Rectal smooth muscle tissue (tissue), 1 donor: ENCODE measurements at regions not wholly inside any gene's neighbourhood (a gene's known extent, or its start where the extent isn't known, plus 50 kb on each side); places are given as distances from the start of the nearest gene placed in this dataset.
"Not testable (repeated sequence)": the region's sequence is repeated elsewhere in the genome, so short reads cannot be mapped to it uniquely, and the experiment has no call there.

Source experiments
- H3K27ac ChIP-seq: one replicate; pipeline ENCODE4 v1.7.0; 2013; ENCODE audit warnings: low read depth, low read length, inconsistent platforms
- H3K27me3 ChIP-seq: one replicate; pipeline ENCODE4 v1.7.0; 2013; ENCODE audit warnings: low read length; ENCODE audit not compliant: control insufficient read depth, insufficient read depth
- H3K36me3 ChIP-seq: one replicate; pipeline ENCODE4 v1.7.0; 2013; ENCODE audit warnings: low read length; ENCODE audit not compliant: control insufficient read depth, insufficient read depth
- H3K4me1 ChIP-seq: one replicate; pipeline ENCODE4 v1.7.0; 2013; ENCODE audit warnings: low read length; ENCODE audit not compliant: control insufficient read depth, insufficient read depth
- H3K4me3 ChIP-seq: one replicate; pipeline ENCODE4 v1.7.0; 2013; ENCODE audit warnings: low read length
- H3K9ac ChIP-seq: one replicate; pipeline ENCODE4 v1.7.0; 2013; ENCODE audit warnings: low read length

DNA sequence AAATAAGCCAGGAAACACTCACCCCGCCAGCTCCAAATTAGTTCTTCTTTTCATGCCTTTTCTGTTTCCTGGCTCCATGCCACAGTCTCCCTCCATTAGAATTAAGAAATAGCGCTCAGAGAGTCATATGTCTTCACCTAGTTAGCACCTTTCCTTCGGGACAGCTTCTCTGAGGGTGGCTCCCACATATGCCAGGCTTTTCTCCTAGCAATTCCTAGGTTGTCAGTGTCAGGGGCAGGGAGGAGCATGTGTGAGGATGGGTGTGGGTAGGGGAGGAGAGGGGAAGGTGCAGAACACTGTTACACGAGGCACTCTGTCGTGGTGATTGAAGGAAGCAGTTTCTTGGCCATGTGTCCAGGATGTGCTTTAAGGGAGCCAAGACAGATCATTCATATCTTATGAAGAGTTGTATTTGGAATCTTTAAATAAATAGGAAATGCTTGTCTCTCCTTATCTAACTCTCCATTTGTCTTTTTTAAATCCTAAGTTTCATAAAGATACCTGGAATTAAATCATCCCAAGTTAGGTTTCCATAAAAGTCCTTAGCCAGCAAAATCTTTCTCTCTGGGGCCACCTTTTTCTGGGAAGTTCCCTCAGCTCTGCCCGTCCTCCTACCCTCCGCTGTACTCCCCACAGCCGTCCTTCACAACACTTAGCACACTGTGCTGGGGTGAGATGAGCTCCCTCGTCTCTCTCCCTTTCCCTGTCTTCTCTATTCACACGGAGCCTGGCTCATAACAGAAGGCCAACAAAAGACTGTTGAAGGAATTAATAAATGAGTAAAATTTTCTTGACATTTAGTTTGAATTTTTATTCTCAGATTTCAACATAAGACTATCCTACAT lies 361.0 kb downstream of the CD83 start:
- Histone ChIP-seq H3K36me3 (no peaks in the 10 kb centered on the region), H3K27ac (peak overlapping the region; percentile 27), H3K4me3 (no peak overlapping the region), H3K4me1 (peaks cover 23% of the 10 kb centered on the region), H3K9ac (no peak overlapping the region), H3K27me3 (no peaks in the 10 kb centered on the region)

DNA sequence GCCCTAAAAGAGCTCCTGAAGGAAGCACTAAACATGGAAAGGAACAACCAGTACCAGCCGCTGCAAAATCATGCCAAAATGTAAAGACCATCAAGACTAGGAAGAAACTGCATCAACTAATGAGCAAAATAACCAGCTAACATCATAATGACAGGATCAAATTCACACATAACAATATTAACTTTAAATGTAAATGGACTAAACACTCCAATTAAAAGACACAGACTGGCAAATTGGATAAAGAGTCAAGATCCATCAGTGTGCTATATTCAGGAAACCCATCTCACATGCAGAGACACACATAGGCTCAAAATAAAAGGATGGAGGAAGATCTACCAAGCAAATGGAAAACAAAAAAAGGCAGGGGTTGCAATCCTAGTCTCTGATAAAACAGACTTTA lies 364.4 kb downstream of the CD83 start:
- H3K27me3 ChIP-seq, H3K4me3 ChIP-seq: not testable (repeated sequence)

DNA sequence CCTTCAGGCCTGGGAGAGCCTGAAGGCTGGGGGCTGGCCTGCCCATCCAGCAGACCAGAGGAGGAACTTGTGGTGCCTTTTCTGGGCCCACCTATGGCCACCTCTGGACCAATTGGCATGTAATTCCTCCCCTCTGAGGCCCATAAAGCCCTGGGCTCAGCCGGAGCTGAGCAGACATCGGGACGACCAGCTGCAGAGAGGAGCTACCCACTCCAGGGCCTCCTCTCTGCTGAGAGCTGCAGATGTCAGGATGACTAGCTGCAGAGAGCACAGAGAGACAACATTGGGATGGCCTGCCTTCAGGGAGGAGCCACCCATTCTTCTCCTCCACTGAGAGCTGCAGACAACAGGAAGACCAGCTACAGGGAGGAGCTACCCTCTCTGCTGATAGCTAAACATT lies 370.1 kb downstream of the CD83 start:
- Histone ChIP-seq H3K27me3 (no peaks in the 10 kb centered on the region), H3K36me3 (no peaks in the 10 kb centered on the region), H3K4me1 (no peaks in the 10 kb centered on the region), H3K27ac (no peak overlapping the region), H3K9ac (no peak overlapping the region), H3K4me3 (no peak overlapping the region)

More for the DNA sequence above, 364.4 kb downstream of the CD83 start:
- not testable (repeated sequence) for H3K27ac ChIP-seq, H3K36me3 ChIP-seq, H3K9ac ChIP-seq
- H3K4me1 ChIP-seq, result peaks cover 13% of the 10 kb centered on the region

DNA sequence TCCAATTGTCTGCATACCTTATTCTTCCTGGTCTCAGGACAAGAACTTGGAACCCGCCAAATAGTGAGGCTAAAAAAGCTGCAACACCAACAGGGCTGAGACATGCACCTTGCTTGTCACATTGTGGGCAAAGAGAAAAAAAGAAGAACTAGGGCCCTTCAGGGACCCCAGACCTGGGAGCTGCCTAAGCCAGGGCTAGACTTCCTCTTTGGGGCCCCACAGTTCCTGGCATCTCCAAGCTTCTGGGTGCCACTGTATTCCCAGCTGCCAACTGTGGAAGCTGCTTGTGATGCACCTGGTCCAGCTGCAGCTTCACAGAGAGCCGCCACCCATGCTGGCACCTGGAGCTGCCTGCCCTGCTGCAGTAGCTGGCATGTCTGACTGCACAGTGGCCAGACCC lies 370.6 kb downstream of the CD83 start:
- no peaks in the 10 kb centered on the region for H3K4me1 ChIP-seq
- no peak overlapping the region for H3K9ac ChIP-seq
- H3K27me3 ChIP-seq, result no peaks in the 10 kb centered on the region
- H3K4me3 ChIP-seq, result no peak overlapping the region
- H3K27ac ChIP-seq, result no peak overlapping the region
- no peaks in the 10 kb centered on the region for H3K36me3 ChIP-seq

DNA sequence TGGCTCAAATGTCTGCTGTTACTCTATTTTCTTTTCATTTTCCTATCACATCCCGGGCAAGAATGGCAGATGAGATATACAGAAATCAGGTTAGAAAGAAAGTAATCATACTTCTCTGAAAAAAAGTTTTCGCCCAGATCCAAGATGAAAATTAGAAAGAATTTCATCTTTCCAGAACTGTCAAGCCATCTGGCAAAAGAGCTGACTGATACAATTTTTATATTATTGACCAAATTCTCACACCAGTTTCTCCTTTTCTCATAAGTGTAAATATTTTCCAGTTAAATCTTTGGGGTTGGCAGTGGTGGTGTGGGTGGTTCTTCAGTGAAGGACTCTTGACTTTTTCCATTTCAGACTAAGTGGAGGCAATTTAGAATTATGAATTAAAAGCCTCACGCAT lies 371.9 kb downstream of the CD83 start:
- H3K9ac ChIP-seq, result no peak overlapping the region
- H3K27me3 ChIP-seq, result no peaks in the 10 kb centered on the region
- no peaks in the 10 kb centered on the region for H3K36me3 ChIP-seq
- H3K27ac ChIP-seq, result no peak overlapping the region
- no peak overlapping the region for H3K4me3 ChIP-seq
- no peaks in the 10 kb centered on the region for H3K4me1 ChIP-seq

DNA sequence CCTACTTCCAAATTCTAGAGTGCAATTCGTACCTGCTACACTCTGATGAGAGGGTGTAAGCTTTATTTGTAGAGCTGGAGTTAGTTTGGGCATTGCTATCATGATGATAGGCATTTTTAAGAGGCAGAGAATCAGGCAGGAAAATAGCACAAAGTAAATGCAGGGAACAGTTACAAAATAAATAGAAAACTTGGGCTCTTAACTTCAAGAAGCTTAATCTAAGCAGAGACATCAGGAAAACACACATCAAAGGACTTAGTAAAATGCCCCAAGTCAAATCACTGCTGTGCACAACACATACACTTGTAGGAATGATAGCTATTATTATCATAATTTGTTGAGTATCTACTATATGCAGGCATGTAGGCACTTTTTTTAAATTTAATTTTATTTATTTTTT lies 381.2 kb downstream of the CD83 start:
- no peak overlapping the region for H3K9ac ChIP-seq

DNA sequence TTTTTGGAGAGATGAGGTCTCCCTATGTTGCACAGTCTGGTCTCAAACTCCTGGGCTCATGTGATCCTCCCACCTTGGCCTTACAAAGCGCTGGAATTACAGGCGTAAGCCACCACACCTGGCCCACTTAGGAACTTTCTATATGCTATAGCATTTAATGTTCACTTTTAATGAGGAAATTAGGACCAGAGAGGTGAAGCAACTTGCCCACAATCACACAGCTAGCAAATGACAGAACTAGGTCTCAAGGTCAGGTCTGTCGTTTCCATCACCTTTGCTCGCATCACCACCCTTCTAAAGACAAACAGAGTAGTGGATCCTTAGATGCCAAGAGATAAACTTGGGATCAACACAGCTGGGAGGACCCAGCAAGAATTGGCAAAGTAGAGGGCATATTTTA lies 381.7 kb downstream of the CD83 start:
- peaks cover 2% of the 10 kb centered on the region for H3K4me1 ChIP-seq
- no peak overlapping the region for H3K9ac ChIP-seq
- H3K36me3 ChIP-seq, result no peaks in the 10 kb centered on the region
- H3K4me3 ChIP-seq, result no peak overlapping the region
- H3K27me3 ChIP-seq, result no peaks in the 10 kb centered on the region
- H3K27ac ChIP-seq, result no peak overlapping the region

More for the DNA sequence above, 381.2 kb downstream of the CD83 start:
- Histone ChIP-seq H3K4me3 (no peak overlapping the region), H3K27me3 (no peaks in the 10 kb centered on the region), H3K36me3 (no peaks in the 10 kb centered on the region), H3K4me1 (peaks cover 2% of the 10 kb centered on the region), H3K27ac (no peak overlapping the region)

DNA sequence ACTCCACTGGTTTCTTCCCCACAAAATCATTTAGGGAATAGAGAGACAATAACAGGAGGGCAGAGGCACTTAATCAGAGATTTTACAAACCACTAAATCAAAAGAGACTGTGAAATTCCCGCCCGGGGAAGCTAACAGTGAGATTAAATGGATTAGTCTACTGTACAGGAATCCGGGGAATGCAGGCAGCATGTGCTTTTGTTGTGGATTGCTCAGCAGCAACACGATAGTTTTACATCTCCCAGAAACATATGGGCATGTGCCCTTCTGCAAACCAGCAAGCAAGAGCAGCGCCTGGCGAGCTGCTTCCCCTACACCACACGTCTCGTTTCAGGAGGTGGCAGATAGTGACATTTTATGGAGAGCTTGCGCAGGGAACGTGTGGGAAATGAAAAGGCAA lies 382.3 kb downstream of the CD83 start:
- Histone ChIP-seq H3K9ac (no peak overlapping the region), H3K27ac (no peak overlapping the region), H3K36me3 (no peaks in the 10 kb centered on the region), H3K4me3 (no peak overlapping the region), H3K4me1 (peaks cover 2% of the 10 kb centered on the region), H3K27me3 (no peaks in the 10 kb centered on the region)

DNA sequence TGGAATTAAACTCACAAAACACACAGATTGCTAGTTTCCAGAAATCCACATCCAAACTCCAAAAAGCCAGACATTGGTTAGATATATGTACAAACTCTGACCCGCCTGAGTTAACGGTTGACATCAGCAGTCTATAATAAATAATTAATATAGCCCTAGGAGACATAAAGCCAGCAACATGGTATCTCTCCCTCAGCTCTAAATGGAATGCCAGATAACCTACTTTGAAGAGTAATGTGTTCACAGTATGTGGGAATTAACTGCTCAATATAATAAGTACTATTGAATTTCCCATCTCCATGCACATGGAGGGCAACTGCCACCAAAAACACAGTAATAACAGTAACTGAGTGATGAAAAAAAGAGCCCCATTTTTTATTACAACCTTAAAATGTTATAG lies 383.2 kb downstream of the CD83 start:
- Histone ChIP-seq H3K4me1 (peaks cover 2% of the 10 kb centered on the region), H3K4me3 (no peak overlapping the region), H3K27ac (no peak overlapping the region), H3K9ac (no peak overlapping the region), H3K36me3 (no peaks in the 10 kb centered on the region), H3K27me3 (no peaks in the 10 kb centered on the region)

DNA sequence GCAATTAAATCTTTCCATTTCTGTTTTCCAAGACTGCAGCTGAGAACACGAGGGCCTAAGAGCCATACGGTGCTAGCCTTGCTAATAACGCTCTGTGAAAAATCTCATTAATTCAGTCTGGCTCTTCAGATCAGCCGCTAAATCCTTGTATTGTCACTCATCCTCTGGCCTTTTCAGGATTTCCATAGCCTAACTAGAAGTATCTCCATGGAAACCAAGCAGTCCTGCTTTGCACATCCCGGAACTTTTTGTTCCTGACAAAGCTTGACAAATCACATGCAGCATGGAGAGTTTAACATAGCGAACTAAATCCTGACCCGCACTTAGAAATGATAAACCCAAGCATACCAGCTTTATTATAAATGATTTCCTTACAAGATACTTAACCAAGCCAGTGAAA lies 383.7 kb downstream of the CD83 start:
- Histone ChIP-seq H3K4me3 (no peak overlapping the region), H3K27ac (no peak overlapping the region), H3K27me3 (no peaks in the 10 kb centered on the region), H3K9ac (no peak overlapping the region), H3K36me3 (no peaks in the 10 kb centered on the region), H3K4me1 (peaks cover 2% of the 10 kb centered on the region)

DNA sequence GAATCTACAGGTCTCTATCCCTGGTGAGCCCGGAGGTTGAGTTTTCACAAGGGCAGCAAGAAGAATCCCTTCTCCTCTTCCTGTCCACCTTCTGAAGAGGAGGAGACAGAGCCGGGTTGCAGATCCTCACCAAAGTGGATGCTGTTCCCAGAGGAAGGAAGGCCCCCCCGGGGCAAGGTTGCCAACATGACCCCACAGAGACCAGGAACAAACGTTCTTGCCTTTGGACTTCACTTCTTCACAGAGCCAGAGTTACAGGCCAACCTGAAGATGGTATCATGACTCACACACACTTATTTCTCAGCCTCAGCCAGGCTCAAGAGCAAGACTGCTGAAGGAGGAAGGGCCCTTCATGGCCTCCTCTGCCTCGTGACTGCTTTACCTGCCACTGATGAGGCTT lies 384.3 kb downstream of the CD83 start:
- H3K27me3 ChIP-seq, result no peaks in the 10 kb centered on the region
- H3K4me3 ChIP-seq, result no peak overlapping the region
- no peaks in the 10 kb centered on the region for H3K36me3 ChIP-seq
- peaks cover 2% of the 10 kb centered on the region for H3K4me1 ChIP-seq
- no peak overlapping the region for H3K27ac ChIP-seq
- H3K9ac ChIP-seq, result no peak overlapping the region

DNA sequence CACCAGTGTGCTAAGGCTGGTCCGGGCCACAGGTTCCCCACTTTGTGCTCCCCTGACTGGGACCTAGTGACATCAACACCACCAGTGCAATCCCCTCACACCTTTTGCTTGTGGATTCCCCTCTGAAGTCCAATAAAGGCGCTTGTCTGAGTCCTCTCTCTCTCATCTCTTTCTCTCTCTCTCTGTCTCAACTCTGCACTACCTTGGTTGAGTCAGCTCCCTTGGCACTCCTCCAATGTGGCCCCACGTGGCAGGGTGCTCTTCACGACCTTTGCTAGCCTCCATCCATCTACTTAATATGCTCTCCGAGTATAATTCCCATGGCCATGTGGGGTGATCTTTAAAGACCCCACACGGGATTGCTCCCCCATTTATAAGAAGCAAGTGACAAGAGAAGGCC lies 385.0 kb downstream of the CD83 start:
- Histone ChIP-seq H3K27ac (no peak overlapping the region), H3K4me1 (peaks cover 2% of the 10 kb centered on the region), H3K9ac (no peak overlapping the region), H3K36me3 (no peaks in the 10 kb centered on the region), H3K4me3 (no peak overlapping the region), H3K27me3 (no peaks in the 10 kb centered on the region)

DNA sequence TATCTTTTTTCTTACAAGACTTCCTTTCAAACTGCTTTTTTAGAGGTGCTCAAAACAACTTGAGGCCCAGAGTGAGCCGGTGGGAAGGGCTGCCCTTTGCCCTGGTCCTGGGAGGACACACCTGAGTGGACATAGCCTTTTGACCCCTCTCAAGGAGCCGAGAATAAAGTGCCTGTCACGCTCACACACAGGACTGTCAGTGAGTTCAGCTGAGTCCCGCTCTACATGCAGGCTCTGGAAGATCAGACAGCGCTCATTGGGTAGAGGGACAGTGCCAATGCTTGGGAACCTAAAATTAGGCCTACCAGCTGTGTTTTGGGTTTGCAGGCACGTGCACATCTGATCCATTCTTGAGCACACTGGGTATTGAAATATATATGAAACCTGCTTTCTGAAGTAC lies 387.8 kb downstream of the CD83 start:
- Histone ChIP-seq H3K27me3 (no peaks in the 10 kb centered on the region), H3K4me1 (no peaks in the 10 kb centered on the region), H3K4me3 (no peak overlapping the region), H3K9ac (no peak overlapping the region), H3K36me3 (no peaks in the 10 kb centered on the region), H3K27ac (no peak overlapping the region)
